ENCODE measurements at regions not wholly inside any gene's neighbourhood (a gene's known extent, or its start where the extent isn't known, plus 50 kb on each side); places are given as distances from the start of the nearest gene placed in this dataset.
A peak's percentile ranks its signal among the peaks of the same experiment; 100 is the strongest.
"Not testable (repeated sequence)": the region's sequence is repeated elsewhere in the genome, so short reads cannot be mapped to it uniquely, and the experiment has no call there.

- peak; percentile 54 for DNase-seq (ENCODE audit: low read depth)
These were observed 208.4 kb downstream of the TPST1 start for GRCh38 chr7:66413379-66414114.

GRCh38 chr7:66415659-66416265, 210.6 kb downstream of the TPST1 start:
- no peak for DNase-seq (ENCODE audit: low read depth)

- no peak for DNase-seq (ENCODE audit: low read depth)
These were observed 210.1 kb upstream of the KCTD7 start for GRCh38 chr7:66418537-66418936.

- DNase-seq (ENCODE audit: low read depth), result no peak
These were observed 209.5 kb upstream of the KCTD7 start for GRCh38 chr7:66419210-66419609.

DNA sequence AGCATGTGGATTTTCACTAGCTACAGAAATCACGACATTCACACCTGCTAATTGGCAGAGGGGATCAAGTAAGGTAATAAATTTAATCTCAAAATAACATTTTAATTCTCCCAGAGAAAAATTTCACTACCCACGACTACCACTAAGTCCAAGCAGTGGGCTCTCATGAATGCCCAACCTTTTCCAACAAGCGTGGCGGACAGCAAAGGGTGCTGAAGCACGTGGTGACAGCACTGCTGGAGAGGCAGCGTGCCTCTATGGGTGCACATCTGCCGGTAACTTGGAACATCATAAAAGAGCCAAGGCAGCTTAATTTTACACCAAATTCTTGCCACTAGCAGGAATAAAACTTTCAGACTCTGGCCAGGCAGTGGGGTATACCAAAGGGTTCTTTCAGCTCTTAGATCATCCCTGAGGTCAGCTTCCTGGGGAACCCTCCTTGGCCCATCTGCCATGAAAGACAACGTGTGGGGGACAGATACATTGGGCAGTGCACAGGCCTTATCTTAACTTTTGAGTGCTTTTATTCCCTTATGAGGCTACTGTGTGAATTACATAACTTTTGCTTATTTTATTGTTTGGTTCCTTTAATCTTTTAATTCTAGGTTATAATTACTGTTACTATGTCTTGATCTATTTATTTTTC, 206.7 kb upstream of the KCTD7 start:
- no peak for DNase-seq (ENCODE audit: low read depth)

GRCh38 chr7:66423729-66424128, 205.0 kb upstream of the KCTD7 start:
- DNase-seq (ENCODE audit: low read depth), result no peak

GRCh38 chr7:66426332-66426731, 202.3 kb upstream of the KCTD7 start:
- DNase-seq (ENCODE audit: low read depth), result no peak

DNA sequence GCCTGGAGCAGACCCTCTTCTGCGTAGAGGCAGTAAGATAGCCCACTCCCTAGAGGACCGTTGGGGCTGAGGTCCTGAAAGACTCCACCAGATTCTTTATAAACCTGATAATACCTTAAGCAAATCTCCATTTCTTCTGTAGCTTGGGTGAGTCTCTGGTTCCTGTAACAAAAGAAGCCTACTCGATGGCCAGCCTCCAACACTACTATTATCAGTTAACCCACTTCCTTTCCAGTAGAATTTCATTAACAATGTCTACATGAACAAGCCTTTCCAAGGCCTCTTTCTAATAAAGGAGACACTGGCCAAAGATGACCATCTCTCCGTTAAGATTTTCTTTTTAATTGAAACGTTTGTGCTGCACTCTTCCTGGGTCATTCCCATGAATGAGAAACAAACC, 201.7 kb upstream of the KCTD7 start:
- DNase-seq (ENCODE audit: low read depth), result no peak

DNA sequence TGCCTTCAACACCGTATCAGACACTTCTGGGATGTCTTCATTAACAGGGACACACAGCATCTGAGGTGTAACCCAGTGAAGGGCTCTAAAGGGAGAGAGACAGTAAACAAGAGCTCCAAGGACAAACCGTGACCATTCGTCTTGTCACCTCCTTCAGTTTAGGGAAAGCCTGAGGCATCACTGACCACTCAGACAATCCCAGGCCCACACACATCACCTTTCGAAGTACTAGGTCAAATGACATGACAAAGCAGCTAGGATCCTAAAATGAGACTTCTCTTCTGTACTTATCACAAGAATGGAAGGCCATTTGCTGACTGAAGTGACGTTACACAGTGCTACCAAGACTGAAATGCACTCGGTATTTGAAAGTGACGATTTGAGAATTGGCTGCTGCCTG, 200.7 kb upstream of the KCTD7 start:
- DNase-seq (ENCODE audit: low read depth), result no peak

GRCh38 chr7:66429498-66430163, 199.1 kb upstream of the KCTD7 start:
- no peak for DNase-seq (ENCODE audit: low read depth)

DNA sequence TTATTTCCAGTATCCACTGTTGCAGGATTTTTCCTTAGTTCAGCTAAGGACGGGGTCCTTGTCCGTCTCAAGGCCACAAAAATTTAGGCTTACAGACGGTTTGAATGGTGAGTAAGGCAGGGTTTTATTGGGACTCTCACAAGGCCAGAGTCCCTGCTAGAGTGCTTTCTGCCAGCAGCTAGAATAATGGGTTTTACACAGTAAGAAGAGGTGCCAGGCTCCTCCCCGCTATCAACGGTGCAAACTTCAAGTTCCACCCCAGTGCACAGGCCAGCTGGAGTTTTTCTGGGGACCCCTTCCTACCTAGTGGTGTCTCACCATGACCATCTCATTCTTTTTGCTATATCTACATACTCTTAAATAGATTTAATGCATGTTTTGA, 198.5 kb upstream of the KCTD7 start:
- no peak for DNase-seq (ENCODE audit: low read depth)

- DNase-seq (ENCODE audit: low read depth), result not testable (repeated sequence)
These were observed 189.8 kb upstream of the KCTD7 start for GRCh38 chr7:66438703-66439405.

DNA sequence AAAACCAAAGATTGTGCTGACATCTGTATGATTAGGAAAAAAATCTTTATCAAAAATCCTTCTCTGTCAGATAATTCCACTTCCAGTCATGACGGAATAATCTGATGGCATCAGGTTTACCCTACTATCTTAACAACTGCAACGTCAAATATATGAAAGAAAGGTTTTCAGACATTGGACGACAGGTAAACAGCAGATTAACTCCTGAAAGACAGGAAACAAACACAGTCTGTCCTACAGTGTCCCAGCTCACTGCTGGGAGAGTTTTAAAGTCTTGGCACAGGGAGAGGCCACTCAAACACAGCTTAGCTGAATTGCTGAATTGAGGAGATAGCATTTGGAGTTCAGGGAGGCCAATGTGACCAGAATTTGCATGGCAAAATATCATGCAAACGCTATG, 186.3 kb upstream of the KCTD7 start:
- no peak for DNase-seq (ENCODE audit: low read depth)

GRCh38 chr7:66443946-66444345, 184.7 kb upstream of the KCTD7 start:
- DNase-seq (ENCODE audit: low read depth), result no peak

GRCh38 chr7:66447007-66447406, 181.7 kb upstream of the KCTD7 start:
- DNase-seq (ENCODE audit: low read depth), result not testable (repeated sequence)

DNA sequence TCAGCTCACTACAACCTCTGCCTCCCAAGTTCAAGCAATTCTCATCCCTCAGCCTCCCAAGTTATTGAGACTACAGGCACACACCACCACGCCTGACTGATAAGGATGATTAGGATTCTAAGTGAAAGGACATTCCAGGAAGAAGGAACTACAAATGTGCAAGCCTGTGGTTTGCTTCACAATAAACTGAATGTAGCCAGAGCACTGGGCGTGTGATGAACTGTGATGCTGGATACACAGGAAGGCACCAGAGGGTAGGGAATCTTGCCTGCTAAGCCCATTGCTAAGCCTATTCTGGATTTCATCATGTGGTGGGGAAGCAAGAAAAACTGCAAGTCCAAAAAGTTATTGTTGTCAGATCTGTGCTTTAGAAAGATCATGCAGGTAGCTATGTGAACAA, 177.9 kb upstream of the KCTD7 start:
- DNase-seq (ENCODE audit: low read depth), result not testable (repeated sequence)

DNA sequence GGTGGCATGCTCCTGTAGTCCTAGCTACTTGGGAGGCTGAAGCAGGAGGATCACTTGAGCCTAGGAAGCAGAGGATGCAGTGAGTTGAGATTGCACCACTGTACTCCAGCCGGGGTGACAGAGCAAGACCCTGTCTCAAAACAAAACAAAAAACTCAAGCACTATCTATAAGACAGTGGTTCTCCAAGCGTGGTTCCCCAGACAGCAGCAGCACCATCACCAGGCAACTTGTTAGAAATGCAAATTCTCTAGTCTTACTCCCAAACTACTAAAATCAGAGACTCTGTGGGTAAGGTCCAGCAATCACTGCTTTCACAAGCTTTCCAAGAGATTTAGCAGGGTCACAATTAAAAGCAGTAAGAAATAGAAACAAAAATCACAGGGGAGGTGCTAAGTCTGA, 177.0 kb upstream of the KCTD7 start:
- DNase-seq (ENCODE audit: low read depth), result not testable (repeated sequence)

GRCh38 chr7:66452165-66452564, 176.5 kb upstream of the KCTD7 start:
- no peak for DNase-seq (ENCODE audit: low read depth)

GRCh38 chr7:66453340-66453739, 175.3 kb upstream of the KCTD7 start:
- no peak for DNase-seq (ENCODE audit: low read depth)

DNA sequence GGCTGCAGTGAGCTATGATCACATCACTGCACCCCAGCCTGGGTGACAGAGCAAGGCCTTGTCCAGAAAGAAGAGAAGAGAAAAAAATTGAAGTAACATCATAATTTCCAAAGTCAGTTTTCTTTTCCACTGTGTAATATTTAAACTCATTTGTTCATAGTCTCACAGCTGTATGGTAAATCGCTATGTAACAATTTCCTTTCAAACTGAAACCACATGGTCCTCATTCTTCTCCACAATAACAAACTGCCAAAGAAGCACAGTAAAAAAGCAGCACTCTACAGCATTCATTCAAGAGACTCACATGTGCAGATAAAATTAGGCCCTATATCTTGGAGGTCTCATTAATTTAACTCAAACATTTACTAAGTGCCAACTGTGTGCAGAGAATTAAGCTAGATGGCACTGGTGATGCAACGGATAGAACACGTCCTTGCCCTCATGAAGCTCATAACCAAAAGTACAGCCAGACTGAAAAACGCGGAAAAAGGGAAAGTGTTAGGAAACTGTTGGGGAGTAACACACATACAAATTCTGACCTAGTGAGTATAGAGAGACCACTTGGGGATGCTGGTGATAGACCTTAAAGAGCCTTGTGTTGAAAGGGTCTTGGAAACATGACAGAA, 174.0 kb upstream of the KCTD7 start:
- no peak for DNase-seq (ENCODE audit: low read depth)

- DNase-seq (ENCODE audit: low read depth), result not testable (repeated sequence)
These were observed 173.2 kb upstream of the KCTD7 start for GRCh38 chr7:66455432-66455831.

GRCh38 chr7:66456431-66456830, 172.2 kb upstream of the KCTD7 start:
- DNase-seq (ENCODE audit: low read depth), result not testable (repeated sequence)
